ENCODE measurements at regions not wholly inside any gene's neighbourhood (a gene's known extent, or its start where the extent isn't known, plus 50 kb on each side); places are given as distances from the start of the nearest gene placed in this dataset.

- TF ChIP-seq EZH2 (IDR thresholded peaks at IDR 0.05; ENCODE audit: low read length, missing control alignments) (no peak), CTCF (conservative IDR thresholded peaks at IDR 0.05 in 1 of 2, IDR thresholded peaks at IDR 0.05 in 1 of 2; ENCODE audit: low read depth in 1 of 2, low read length in 2 of 2) (no peak)
Observed at GRCh38 chr1:60615666-60616065, 466.7 kb upstream of the NFIA start.

Measured in fibroblast of lung (primary cell).